GM23248 (cell line): ENCODE measurements at regions not wholly inside any gene's neighbourhood (a gene's known extent, or its start where the extent isn't known, plus 50 kb on each side); places are given as distances from the start of the nearest gene placed in this dataset.

Experiments used
- DNase-seq: peaks from one replicate; pipeline ENCODE4 v3.0.0-alpha.2; 2015
- H2AFZ ChIP-seq: fragments of 200-600 bp; sonication (generic); 2 replicates; pipeline ENCODE4 v1.6.1; 2016; ENCODE audit warnings: antibody characterized with exemption
- H3F3A ChIP-seq: fragments of 200-600 bp; sonication (generic); 2 replicates; pipeline ENCODE4 v1.6.1; 2016; ENCODE audit warnings: mild to moderate bottlenecking, antibody characterized with exemption, mixed run types; ENCODE audit not compliant: insufficient read depth
- H3K27ac ChIP-seq: fragments of 200-600 bp; sonication (generic); 2 replicates; pipeline ENCODE4 v1.5.1; 2016; ENCODE audit warnings: mild to moderate bottlenecking
- H3K27me3 ChIP-seq: fragments of 200-600 bp; sonication (generic); replicated peaks from 2 replicates; pipeline ENCODE4 v1.6.1; 2016; ENCODE audit warnings: mild to moderate bottlenecking; ENCODE audit not compliant: insufficient read depth
- H3K36me3 ChIP-seq: fragments of 200-600 bp; sonication (generic); 2 replicates; pipeline ENCODE4 v1.6.1; 2016; ENCODE audit warnings: low read depth, mild to moderate bottlenecking
- H3K4me1 ChIP-seq: fragments of 200-600 bp; sonication (generic); 2 replicates; pipeline ENCODE4 v1.6.1; 2016; ENCODE audit warnings: mild to moderate bottlenecking; ENCODE audit not compliant: insufficient read depth
- H3K4me2 ChIP-seq: fragments of 200-600 bp; sonication (generic); one replicate; pipeline ENCODE4 v1.6.1; 2016; ENCODE audit warnings: mild to moderate bottlenecking; ENCODE audit not compliant: unreplicated experiment
- H3K4me3 ChIP-seq: fragments of 200-600 bp; sonication (generic); 2 replicates; pipeline ENCODE4 v1.5.1; 2016; ENCODE audit warnings: mild to moderate bottlenecking
- H3K79me2 ChIP-seq: fragments of 200-600 bp; sonication (generic); 2 replicates; pipeline ENCODE4 v1.6.1; 2016; ENCODE audit warnings: mild to moderate bottlenecking; ENCODE audit not compliant: insufficient read depth
- H3K9ac ChIP-seq: fragments of 200-600 bp; sonication (generic); 2 replicates; pipeline ENCODE4 v1.6.1; 2016; ENCODE audit warnings: mild to moderate bottlenecking
- H3K9me2 ChIP-seq: fragments of 200-600 bp; sonication (generic); 2 replicates; pipeline ENCODE4 v1.6.1; 2016; ENCODE audit warnings: mixed run types, mild to moderate bottlenecking, moderate library complexity; ENCODE audit not compliant: insufficient read depth
- H3K9me3 ChIP-seq: fragments of 200-600 bp; sonication (generic); one replicate; pipeline ENCODE4 v1.6.1; 2017; ENCODE audit warnings: low read depth
- H4K20me1 ChIP-seq: fragments of 200-600 bp; sonication (generic); 2 replicates; pipeline ENCODE4 v1.6.0; 2016; ENCODE audit not compliant: insufficient read depth
- EZH2 ChIP-seq: fragments of 200-600 bp; sonication (generic); IDR thresholded peaks from 2 replicates; pipeline ENCODE4 v1.6.1; 2018; ENCODE audit warnings: antibody characterized with exemption, mild to moderate bottlenecking; ENCODE audit not compliant: insufficient read depth, poor library complexity, severe bottlenecking
- EZH2phosphoT487 ChIP-seq: fragments of 200-600 bp; sonication (generic); IDR thresholded peaks from 2 replicates; pipeline ENCODE4 v1.6.1; 2018; ENCODE audit warnings: antibody characterized with exemption, moderate library complexity, mild to moderate bottlenecking, low read depth; ENCODE audit not compliant: insufficient read depth
- WGBS, 2 experiments: methylation state at CpG; one replicate each; pipeline ENCODE4 v1.1.6; 2015 to 2017; ENCODE audit warnings: low lambda C conversion rate in 2 of 2, low coverage in 1 of 2; ENCODE audit errors: missing lambda C conversion rate in 2 of 2; 5-methylcytosine and 5-hydroxymethylcytosine counted together
- in situ Hi-C: fragments of 300-500 bp; cut with MboI; formaldehyde crosslinking; loops from 2 replicates; pipeline ENCODE4 v1.15.0; 2020

DNA sequence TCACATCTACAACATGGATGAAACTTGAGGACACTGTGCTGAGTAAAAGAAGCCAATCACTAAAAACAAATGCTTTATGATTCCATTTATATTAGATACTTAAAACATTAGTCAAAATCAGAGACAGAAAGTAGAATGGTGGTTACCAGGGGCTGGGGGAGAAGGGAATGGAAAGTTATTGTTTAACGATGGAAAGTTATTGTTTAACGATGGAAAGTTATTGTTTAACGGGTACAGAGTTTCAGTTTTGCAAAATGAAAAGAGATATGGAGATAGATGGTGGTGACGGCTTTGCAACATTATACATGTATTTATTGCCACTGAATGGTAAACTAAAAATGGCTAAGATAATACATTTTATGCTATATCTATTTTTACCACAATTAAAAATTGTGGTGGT, 160.6 kb downstream of the TUBA3C start:
- no peaks in the 10 kb centered on the region for H3K4me1 ChIP-seq
- no peak for TF ChIP-seq EZH2phosphoT487
- no peak for TF ChIP-seq EZH2
- no peaks in the 10 kb centered on the region for H3K27me3 ChIP-seq
- no peak overlapping the region for H2AFZ ChIP-seq
- no peak overlapping the region for H3K4me2 ChIP-seq
- H3K79me2 ChIP-seq = no peaks in the 10 kb centered on the region
- no peaks in the 10 kb centered on the region for H3K9me2 ChIP-seq
- H3K9ac ChIP-seq = no peak overlapping the region
- in situ Hi-C loops = no loop called here
- no peak overlapping the region for H3K27ac ChIP-seq
- no peaks in the 10 kb centered on the region for H3K9me3 ChIP-seq
- no peaks in the 10 kb centered on the region for H3K36me3 ChIP-seq
- WGBS, 2 experiments = 11 to 22% methylated on average over 4 of the region's 4 CpGs
- H3F3A ChIP-seq = no peaks in the 10 kb centered on the region
- H4K20me1 ChIP-seq = no peaks in the 10 kb centered on the region
- no peak overlapping the region for H3K4me3 ChIP-seq
- DNase-seq = no peak

DNA sequence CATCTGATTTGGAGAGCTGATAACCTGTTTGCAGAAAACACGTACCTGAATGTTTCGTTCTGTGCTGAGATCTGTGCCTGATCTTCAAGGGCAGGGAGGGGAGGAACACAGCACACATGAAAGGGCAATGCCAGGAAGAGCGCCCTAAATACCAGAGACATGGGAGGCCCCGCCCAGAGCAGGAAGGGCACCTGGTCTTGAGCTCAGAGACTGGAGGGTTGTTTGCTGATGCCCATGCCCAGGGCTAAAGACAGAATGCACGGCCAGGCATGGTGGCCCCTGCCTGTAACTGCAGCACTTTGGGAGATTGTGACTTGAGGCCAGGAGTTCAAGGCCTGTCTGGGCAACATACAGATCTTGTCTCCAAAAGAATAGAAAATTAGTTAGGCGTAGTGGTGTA, 183.2 kb downstream of the TUBA3C start:
- Histone ChIP-seq H3K4me1 (no peaks in the 10 kb centered on the region), H3K4me2 (no peak overlapping the region), H3K27ac (no peak overlapping the region), H3K27me3 (no peaks in the 10 kb centered on the region), H3K9me3 (no peaks in the 10 kb centered on the region), H3K4me3 (no peak overlapping the region), H3K36me3 (no peaks in the 10 kb centered on the region), H4K20me1 (no peaks in the 10 kb centered on the region), H3F3A (no peaks in the 10 kb centered on the region), H3K79me2 (no peaks in the 10 kb centered on the region), H2AFZ (no peak overlapping the region), H3K9ac (no peak overlapping the region), H3K9me2 (no peaks in the 10 kb centered on the region)
- no peak for TF ChIP-seq EZH2phosphoT487
- TF ChIP-seq EZH2 = no peak
- in situ Hi-C loops = no loop called here
- DNase-seq = no peak
- 10 to 19% methylated on average over 5 to 6 of the region's 6 CpGs for whole genome bisulfite sequencing, 2 experiments

DNA sequence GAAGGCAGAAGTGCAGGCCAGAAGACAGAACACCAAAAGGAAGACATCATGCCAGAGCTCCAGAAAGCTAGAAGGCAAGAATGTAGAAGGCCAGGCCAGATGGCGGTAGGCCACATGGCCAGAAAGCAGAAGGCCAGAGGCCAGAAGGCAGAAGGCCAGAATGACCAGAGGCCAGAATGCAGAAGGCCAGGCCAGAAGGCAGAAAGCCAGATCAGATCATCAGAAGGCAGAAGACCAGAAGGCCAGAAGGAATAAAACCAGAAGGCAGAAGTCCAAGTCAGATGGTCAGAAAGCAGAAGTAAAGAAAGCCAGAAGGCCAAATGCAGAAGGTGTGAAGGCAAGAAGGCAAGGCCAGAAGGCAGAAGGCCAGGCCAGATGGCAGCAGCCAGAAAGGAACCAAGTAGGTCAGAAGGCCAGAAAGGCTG, 185.0 kb downstream of the TUBA3C start:
- Histone ChIP-seq H3K9me2 (no peaks in the 10 kb centered on the region), H4K20me1 (no peaks in the 10 kb centered on the region), H3K9ac (no peak overlapping the region), H3K27ac (no peak overlapping the region), H3F3A (no peaks in the 10 kb centered on the region), H2AFZ (no peak overlapping the region), H3K36me3 (no peaks in the 10 kb centered on the region), H3K4me1 (no peaks in the 10 kb centered on the region), H3K79me2 (no peaks in the 10 kb centered on the region), H3K9me3 (no peaks in the 10 kb centered on the region), H3K4me2 (no peak overlapping the region), H3K4me3 (no peak overlapping the region), H3K27me3 (no peaks in the 10 kb centered on the region)
- in situ Hi-C loops = no loop called here
- DNase-seq = peak; percentile 0
- TF ChIP-seq EZH2phosphoT487 = no peak
- WGBS, 2 experiments = 47 to 72% methylated on average over 1 of the region's 1 CpG

DNA sequence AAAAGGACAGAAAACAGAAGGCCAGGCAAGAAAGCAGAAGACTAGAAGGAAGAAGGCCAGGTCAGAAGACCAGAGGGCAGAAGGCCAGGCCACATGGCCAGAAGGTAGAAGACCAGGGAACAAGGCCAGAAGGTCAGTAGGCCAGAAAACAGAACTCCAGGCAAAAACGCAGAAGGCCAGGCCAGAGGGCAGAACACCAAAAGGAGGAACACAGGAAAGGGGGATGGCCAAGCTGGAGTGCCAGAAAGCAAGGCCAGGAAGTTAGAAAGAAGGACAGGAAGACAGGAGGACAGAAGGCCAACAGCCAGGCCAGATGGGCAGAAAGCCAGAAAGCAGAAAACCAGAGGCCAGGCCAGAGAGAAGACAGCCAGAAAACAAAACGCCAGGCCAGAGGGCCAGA, 185.4 kb downstream of the TUBA3C start:
- Histone ChIP-seq H3K4me1 (no peaks in the 10 kb centered on the region), H3K9me2 (no peaks in the 10 kb centered on the region), H3K27me3 (no peaks in the 10 kb centered on the region), H3K79me2 (no peaks in the 10 kb centered on the region), H3K9me3 (no peaks in the 10 kb centered on the region), H3K9ac (no peak overlapping the region), H3K27ac (no peak overlapping the region), H2AFZ (no peak overlapping the region), H3K4me2 (no peak overlapping the region), H3F3A (no peaks in the 10 kb centered on the region), H3K4me3 (no peak overlapping the region), H3K36me3 (no peaks in the 10 kb centered on the region), H4K20me1 (no peaks in the 10 kb centered on the region)
- no peak for TF ChIP-seq EZH2
- no peak for TF ChIP-seq EZH2phosphoT487
- 2 to 5% methylated on average over 2 of the region's 2 CpGs for WGBS, 2 experiments
- in situ Hi-C loops = no loop called here
- DNase-seq = no peak

DNA sequence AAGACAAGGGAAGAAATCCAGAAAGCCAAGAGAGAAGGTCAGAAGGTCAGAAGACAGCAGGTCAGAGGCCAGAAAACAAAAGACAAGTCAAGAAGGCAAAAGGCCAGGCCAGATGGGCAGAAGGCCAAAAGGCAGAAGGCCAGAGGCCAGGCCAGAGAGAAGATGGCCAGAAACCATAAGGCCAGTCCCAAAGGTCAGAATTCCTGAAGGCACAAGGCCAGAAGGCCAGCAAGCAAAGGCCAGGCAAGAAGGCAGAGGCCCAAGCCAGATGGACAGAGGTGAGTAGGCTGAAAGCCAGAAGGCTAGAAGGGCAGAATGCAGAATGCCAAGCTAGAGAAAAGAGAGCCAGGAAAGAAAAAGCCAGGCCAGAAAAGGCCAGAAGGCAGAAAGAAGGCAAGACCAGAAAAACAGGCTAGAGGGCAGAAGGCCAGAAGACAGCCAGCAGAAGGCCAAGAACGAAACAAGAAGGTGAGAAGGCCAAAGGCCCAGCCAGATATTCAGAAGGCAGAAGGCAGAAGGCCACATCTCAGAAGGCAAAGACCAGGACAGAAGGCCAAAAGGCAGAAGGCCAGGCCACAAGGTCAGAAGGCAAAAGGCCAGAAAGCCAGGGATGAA, 186.3 kb downstream of the TUBA3C start:
- Histone ChIP-seq H3K4me1 (no peaks in the 10 kb centered on the region), H2AFZ (no peak overlapping the region), H3K36me3 (no peaks in the 10 kb centered on the region), H3K27ac (no peak overlapping the region), H3K9me3 (no peaks in the 10 kb centered on the region), H3K27me3 (no peaks in the 10 kb centered on the region), H3K4me3 (no peak overlapping the region), H3K9me2 (no peaks in the 10 kb centered on the region), H3K79me2 (no peaks in the 10 kb centered on the region), H3K4me2 (no peak overlapping the region), H3K9ac (no peak overlapping the region), H3F3A (no peaks in the 10 kb centered on the region), H4K20me1 (no peaks in the 10 kb centered on the region)
- DNase-seq = no peak
- in situ Hi-C loops = no loop called here
- WGBS, 2 experiments = 28 to 30% methylated on average over 1 of the region's 1 CpG
- TF ChIP-seq EZH2phosphoT487 (no peak), EZH2 (no peak)
